WTC11 (cell line): ENCODE measurements at regions not wholly inside any gene's neighbourhood (a gene's known extent, or its start where the extent isn't known, plus 50 kb on each side); places are given as distances from the start of the nearest gene placed in this dataset.

ENCODE experiments used
- ESRRA ChIP-seq: sonication (generic); formaldehyde crosslinking; IDR thresholded peaks from 2 replicates; pipeline ENCODE4 v1.8.1; 2022; ENCODE audit warnings: mild to moderate bottlenecking, missing genetic modification reagents, borderline replicate concordance
- ETV6 ChIP-seq: sonication (generic); formaldehyde crosslinking; IDR thresholded peaks from 2 replicates; pipeline ENCODE4 v1.8.1; 2022; ENCODE audit warnings: mild to moderate bottlenecking, missing genetic modification reagents
- JAZF1 ChIP-seq: fragments of 250-450 bp; sonication (Bioruptor Pico); IDR thresholded peaks from 2 replicates; pipeline ENCODE4 v1.9.0; 2021; ENCODE audit warnings: moderate library complexity, mild to moderate bottlenecking, inconsistent platforms
- NFE2L1 ChIP-seq: sonication (generic); formaldehyde crosslinking; IDR thresholded peaks from 2 replicates; pipeline ENCODE4 v1.8.1; 2023; ENCODE audit warnings: missing genetic modification reagents
- NR2C2 ChIP-seq: sonication (generic); formaldehyde crosslinking; IDR thresholded peaks from 2 replicates; pipeline ENCODE4 v1.8.0; 2022; ENCODE audit warnings: mild to moderate bottlenecking, missing genetic modification reagents
- TP53 ChIP-seq: sonication (generic); formaldehyde crosslinking; IDR thresholded peaks from 2 replicates; pipeline ENCODE4 v1.8.1; 2023; ENCODE audit warnings: mild to moderate bottlenecking, missing genetic modification reagents
- ZNF263 ChIP-seq: sonication (generic); formaldehyde crosslinking; IDR thresholded peaks from 2 replicates; pipeline ENCODE4 v1.8.1; 2022; ENCODE audit warnings: low read depth, mild to moderate bottlenecking, moderate library complexity, missing genetic modification reagents
- TF ChIP-seq, protein P1 (sequence below): fragments of 200-600 bp; IDR thresholded peaks from 2 replicates; pipeline ENCODE4 v1.8.0; 2022; ENCODE audit warnings: antibody characterized with exemption

DNA sequence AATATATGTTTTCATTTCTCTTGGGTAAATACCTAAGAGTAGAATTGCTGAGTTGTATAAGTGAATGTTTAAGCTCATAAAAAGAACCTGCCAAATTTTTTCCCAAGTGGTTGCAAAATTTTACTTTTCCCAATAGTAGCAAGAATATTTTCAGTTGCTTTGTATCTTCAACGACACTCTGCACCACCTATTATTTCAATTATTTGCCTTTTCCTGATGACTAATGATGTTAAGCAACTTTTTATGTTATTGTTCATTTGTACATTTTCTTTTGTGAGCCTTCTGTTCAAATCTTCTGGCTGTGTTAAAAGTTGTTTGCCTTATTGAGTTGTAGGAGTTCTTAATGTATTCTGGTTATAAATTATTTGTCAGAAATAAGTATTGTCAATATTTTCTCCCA lies 299.1 kb upstream of the NRIP1 start:
- TF ChIP-seq, protein P1, sequence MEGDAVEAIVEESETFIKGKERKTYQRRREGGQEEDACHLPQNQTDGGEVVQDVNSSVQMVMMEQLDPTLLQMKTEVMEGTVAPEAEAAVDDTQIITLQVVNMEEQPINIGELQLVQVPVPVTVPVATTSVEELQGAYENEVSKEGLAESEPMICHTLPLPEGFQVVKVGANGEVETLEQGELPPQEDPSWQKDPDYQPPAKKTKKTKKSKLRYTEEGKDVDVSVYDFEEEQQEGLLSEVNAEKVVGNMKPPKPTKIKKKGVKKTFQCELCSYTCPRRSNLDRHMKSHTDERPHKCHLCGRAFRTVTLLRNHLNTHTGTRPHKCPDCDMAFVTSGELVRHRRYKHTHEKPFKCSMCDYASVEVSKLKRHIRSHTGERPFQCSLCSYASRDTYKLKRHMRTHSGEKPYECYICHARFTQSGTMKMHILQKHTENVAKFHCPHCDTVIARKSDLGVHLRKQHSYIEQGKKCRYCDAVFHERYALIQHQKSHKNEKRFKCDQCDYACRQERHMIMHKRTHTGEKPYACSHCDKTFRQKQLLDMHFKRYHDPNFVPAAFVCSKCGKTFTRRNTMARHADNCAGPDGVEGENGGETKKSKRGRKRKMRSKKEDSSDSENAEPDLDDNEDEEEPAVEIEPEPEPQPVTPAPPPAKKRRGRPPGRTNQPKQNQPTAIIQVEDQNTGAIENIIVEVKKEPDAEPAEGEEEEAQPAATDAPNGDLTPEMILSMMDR: no peak
- TF ChIP-seq JAZF1 (no peak), TP53 (no peak), ZNF263 (CRISPR knock-in tag) (no peak), ESRRA (CRISPR knock-in tag) (no peak), ETV6 (CRISPR knock-in tag) (no peak), NFE2L1 (CRISPR knock-in tag) (no peak), NR2C2 (CRISPR knock-in tag) (no peak)
